ENCODE measurements at regions not wholly inside any gene's neighbourhood (a gene's known extent, or its start where the extent isn't known, plus 50 kb on each side); places are given as distances from the start of the nearest gene placed in this dataset.

DNA sequence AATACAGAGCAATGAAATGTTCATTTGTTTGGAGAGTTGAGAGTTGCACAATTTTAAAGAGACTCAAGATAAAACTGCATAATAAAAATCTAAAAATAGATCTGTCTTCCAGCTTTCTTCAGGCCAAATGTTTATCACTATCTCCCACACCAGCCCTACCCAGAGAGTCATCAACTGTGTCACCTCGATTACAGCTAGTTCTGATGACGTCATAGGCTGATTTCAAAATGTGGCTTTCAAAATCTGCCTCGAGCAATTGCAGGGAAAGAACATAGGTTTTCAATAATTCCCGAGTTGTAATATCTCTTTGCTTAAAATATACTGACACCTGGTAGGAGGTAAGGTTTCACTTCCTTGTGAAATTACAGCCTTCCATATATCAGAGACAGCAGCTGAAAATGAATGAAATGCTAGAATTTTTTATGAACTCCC lies 677.6 kb upstream of the ID2 start:
- Mint-ChIP-seq H3K4me1 (ENCODE audit: low read depth) (peaks cover 8% of the 10 kb centered on the region), H3K27me3 (no peaks in the 10 kb centered on the region), H3K27ac (no peak overlapping the region), H3K4me3 (no peak overlapping the region), H3K9me3 (no peaks in the 10 kb centered on the region), H3K36me3 (ENCODE audit: low read depth) (no peaks in the 10 kb centered on the region)
- no peak for DNase-seq

DNA sequence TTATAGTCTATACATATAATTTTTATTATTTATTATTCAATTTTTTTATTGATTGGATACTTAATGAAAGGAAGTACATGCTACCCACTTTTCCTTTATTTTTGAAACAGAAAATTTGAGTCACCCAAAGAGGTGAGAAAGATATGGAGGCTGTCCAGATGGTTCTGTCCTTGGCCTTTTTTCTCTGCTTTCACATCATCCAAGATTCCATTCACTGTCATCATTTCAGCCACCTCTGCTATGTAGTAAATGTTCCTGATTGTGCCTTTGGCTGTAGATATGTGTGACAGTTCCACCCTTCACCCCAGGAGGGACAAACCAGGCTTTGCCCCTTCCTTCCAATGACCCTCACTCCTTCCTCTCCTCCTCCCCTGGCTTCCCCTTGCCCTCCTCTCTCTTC lies 675.7 kb upstream of the ID2 start:
- DNase-seq = no peak
- H3K36me3 Mint-ChIP-seq (ENCODE audit: low read depth) = no peaks in the 10 kb centered on the region
- H3K4me3 Mint-ChIP-seq = no peak overlapping the region
- peaks cover 8% of the 10 kb centered on the region for H3K4me1 Mint-ChIP-seq (ENCODE audit: low read depth)
- no peaks in the 10 kb centered on the region for H3K27me3 Mint-ChIP-seq
- no peak overlapping the region for H3K27ac Mint-ChIP-seq
- no peaks in the 10 kb centered on the region for H3K9me3 Mint-ChIP-seq

DNA sequence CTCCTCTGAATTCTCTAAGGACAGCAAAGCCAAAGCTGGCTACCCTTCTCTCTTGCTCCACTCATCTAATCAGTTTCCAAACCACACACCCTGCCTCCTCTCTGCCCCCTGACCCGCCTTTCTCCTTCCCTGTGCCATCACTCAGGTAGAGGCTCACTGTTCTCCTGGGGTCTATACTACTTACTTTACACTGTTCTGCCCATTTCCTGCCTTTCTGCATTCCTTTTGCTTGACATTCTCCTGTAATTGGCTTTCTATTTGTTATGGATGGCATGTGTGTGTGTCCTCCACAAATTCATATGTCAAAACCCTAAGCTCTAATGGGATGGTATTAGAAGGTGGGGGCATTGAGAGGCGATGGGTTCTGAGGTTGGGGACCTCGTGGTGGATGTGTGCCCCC lies 675.2 kb upstream of the ID2 start:
- H3K9me3 Mint-ChIP-seq = no peaks in the 10 kb centered on the region
- H3K27me3 Mint-ChIP-seq = no peaks in the 10 kb centered on the region
- no peak overlapping the region for H3K27ac Mint-ChIP-seq
- H3K4me1 Mint-ChIP-seq (ENCODE audit: low read depth) = peaks cover 8% of the 10 kb centered on the region
- no peaks in the 10 kb centered on the region for H3K36me3 Mint-ChIP-seq (ENCODE audit: low read depth)
- no peak overlapping the region for H3K4me3 Mint-ChIP-seq
- DNase-seq = no peak

DNA sequence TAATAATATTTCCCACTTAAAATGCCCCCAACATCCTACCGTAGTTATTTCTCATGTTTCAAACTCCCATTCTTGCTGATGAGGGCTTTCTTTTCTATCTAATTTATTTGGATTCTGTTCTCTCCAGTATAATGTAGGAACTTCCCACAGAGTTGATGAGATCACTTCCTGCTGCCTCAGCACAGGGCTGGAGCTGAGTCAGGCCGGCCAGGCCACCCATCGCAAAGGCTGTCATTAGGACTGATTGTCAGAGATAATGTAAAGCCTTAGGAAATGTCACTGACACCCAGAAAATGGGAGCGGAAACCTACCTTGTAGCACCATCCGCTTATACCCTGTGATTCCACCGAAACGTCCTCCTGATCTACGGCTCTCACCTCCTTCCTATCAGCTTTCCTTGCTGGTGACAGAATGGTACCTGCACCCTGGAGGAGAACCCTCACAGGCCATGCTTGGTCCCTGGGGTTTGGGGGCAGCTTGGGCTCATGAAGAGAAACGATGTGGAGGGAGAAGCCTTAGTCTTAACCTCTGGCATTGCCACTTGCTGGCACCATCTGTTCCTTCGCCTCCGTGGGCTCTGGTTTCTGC lies 672.8 kb upstream of the ID2 start:
- no peaks in the 10 kb centered on the region for H3K36me3 Mint-ChIP-seq (ENCODE audit: low read depth)
- H3K27ac Mint-ChIP-seq = no peak overlapping the region
- peaks cover 7% of the 10 kb centered on the region for H3K4me1 Mint-ChIP-seq (ENCODE audit: low read depth)
- H3K9me3 Mint-ChIP-seq = no peaks in the 10 kb centered on the region
- no peaks in the 10 kb centered on the region for H3K27me3 Mint-ChIP-seq
- no peak overlapping the region for H3K4me3 Mint-ChIP-seq
- no peak for DNase-seq

DNA sequence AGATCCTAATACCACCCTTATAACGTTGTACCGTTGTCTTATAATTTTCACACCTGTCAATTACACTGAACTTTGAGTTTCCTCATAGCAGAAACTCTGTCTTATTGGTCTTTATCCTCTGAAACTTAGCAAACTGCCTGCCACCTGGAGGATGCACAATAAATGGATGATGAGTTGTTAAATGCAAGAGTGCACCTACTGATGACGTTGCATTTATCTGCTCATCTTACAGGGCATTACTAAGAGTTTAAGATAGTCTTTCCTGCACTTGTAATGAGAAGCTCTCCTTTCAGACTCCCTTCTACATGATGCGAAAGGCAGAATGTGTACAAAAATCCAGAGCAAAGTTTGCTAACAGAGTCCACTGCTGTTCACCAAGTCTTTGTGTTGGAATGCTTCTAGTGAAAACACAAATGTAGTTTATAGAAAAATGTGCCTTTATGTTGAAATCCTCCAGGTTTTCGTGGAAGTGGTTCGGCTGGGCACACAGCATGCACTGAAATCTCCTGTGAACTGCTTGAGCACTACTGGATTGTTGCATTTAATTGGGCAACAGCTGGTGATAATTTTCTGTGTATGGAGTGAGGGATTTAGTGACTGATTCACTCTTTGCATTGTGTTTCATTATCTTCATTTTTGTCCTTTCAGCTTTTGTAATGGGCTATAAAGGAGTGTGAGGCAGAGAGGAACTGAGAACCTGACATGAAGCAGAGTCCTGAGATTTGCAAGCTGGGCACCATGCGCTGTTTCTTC lies 665.8 kb upstream of the ID2 start:
- no peaks in the 10 kb centered on the region for H3K4me1 Mint-ChIP-seq (ENCODE audit: low read depth)
- no peak for DNase-seq
- no peak overlapping the region for H3K4me3 Mint-ChIP-seq
- H3K27me3 Mint-ChIP-seq = no peaks in the 10 kb centered on the region
- no peaks in the 10 kb centered on the region for H3K36me3 Mint-ChIP-seq (ENCODE audit: low read depth)
- H3K9me3 Mint-ChIP-seq = no peaks in the 10 kb centered on the region
- H3K27ac Mint-ChIP-seq = no peak overlapping the region

DNA sequence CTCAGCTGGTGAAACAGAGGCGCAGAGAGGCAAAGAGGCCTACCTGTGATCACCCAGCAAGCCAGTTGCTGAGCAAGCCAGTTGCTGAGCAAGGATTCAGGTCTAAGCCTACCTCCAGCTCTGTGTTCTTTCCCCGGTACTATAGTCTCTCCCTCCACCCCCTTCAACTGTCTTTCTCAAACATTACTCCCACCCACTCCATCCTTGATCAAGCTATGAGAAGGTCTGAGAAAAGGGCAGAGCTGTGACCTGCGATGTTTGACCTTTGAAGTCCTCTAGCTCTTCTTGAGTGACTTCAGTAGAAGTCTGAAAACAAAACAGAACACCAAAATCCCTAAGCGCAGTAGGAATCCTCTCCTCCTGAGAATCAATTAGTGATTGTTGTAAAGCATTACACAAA lies 665.2 kb upstream of the ID2 start:
- Mint-ChIP-seq H3K36me3 (ENCODE audit: low read depth) (no peaks in the 10 kb centered on the region), H3K27me3 (no peaks in the 10 kb centered on the region), H3K4me3 (no peak overlapping the region), H3K27ac (no peak overlapping the region), H3K4me1 (ENCODE audit: low read depth) (no peaks in the 10 kb centered on the region), H3K9me3 (no peaks in the 10 kb centered on the region)
- DNase-seq = no peak

DNA sequence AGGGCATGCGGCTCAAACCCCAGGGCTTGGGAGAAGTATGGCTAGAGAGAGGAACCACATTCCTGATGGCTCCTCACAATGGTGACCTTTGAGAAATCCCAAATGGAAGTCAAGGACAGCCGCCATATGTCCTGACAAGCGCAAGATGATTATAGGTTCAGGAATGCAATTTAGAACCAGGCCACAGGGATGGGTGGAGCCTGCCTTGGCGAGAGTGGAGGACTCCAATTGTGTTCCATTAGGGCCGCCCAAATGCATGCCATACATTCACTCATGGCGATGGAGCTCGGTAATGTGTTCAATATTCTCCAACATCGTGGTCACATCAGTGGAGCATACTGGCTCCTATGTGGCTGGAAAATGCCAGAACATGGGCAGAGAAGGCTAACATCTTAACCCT lies 662.9 kb upstream of the ID2 start:
- Mint-ChIP-seq H3K9me3 (no peaks in the 10 kb centered on the region), H3K36me3 (ENCODE audit: low read depth) (no peaks in the 10 kb centered on the region), H3K27ac (no peak overlapping the region), H3K4me3 (no peak overlapping the region), H3K27me3 (peaks cover 2% of the 10 kb centered on the region), H3K4me1 (ENCODE audit: low read depth) (peaks cover 10% of the 10 kb centered on the region)
- no peak for DNase-seq

DNA sequence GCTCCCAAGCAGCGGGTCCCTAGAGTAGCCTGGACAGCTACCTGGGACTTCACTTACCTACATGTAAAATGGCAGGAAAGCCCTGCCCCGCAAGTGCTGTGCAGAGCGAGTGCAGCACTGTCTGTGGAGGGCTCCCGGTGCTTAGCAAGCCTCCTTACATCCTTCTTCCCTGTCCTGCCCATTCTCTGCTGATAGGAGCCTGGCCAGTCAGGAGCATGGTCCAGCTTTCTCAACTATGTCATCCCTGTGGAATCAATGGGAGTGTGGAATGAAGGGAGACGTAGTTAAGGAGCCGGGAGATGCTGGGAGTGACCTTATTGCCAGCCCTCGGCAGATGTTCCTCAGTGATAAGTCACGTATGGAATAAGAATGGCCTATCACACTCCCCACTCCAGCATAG lies 661.9 kb upstream of the ID2 start:
- Mint-ChIP-seq H3K9me3 (no peaks in the 10 kb centered on the region), H3K4me3 (no peak overlapping the region), H3K36me3 (ENCODE audit: low read depth) (no peaks in the 10 kb centered on the region), H3K4me1 (ENCODE audit: low read depth) (peaks cover 10% of the 10 kb centered on the region), H3K27me3 (peaks cover 4% of the 10 kb centered on the region), H3K27ac (no peak overlapping the region)
- no peak for DNase-seq

DNA sequence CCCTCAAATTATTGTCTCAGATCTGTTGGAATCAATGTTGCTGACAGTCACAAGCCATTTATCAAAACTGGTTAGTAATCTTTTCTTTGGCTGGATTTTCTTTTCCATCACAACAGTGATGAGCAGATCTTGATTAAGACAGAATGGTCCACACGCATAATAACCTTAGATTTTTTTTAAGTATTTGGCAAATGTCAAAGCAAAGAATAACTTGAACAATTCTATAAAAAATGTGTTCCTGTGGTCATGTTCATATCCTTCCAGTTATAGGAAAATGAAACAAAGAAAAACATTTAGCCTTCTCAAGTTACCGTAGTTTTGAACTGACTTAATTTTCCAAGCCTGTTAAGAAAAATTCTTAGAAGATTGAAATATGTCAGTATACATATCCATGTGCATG lies 659.9 kb upstream of the ID2 start:
- DNase-seq = no peak
- Mint-ChIP-seq H3K4me3 (no peak overlapping the region), H3K27me3 (peaks cover 4% of the 10 kb centered on the region), H3K36me3 (ENCODE audit: low read depth) (no peaks in the 10 kb centered on the region), H3K27ac (no peak overlapping the region), H3K9me3 (no peaks in the 10 kb centered on the region), H3K4me1 (ENCODE audit: low read depth) (peaks cover 10% of the 10 kb centered on the region)

DNA sequence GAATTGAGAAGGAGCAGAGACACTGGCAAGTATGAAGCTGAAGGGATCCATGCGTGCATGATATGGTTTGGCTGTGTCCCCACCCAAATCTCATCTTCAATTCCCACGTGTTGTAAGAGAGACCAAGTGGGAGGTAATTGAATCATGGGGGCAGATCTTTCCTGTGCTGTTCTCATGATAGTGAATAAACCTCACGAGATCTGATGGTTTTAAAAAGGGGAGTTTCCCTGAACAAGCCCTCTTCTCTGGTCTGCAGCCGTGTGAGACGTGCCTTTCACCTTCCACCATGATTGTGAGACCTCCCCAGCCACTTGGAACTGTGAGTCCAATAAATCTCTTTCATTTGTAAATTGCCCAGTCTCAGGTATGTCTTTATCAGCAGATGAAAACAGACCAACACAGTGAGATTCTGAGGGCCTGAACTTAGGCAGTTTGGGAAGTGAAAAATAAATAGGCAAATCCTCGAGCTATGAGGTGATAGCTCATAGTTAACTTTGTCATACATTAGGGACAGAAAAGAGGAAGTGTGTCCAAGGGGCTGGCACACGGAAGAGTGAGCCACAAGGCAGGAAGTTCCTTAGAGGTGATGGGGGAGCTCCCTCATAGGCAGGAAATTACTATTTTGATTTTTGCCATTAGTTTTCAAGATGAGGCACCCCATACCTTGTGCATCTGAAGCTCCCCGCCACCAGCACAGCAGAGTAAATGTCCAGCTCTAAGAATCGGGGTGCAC lies 658.8 kb upstream of the ID2 start:
- Mint-ChIP-seq H3K36me3 (ENCODE audit: low read depth) (no peaks in the 10 kb centered on the region), H3K27me3 (peaks cover 4% of the 10 kb centered on the region), H3K4me3 (no peak overlapping the region), H3K4me1 (ENCODE audit: low read depth) (peaks cover 10% of the 10 kb centered on the region), H3K9me3 (no peaks in the 10 kb centered on the region), H3K27ac (no peak overlapping the region)
- no peak for DNase-seq

DNA sequence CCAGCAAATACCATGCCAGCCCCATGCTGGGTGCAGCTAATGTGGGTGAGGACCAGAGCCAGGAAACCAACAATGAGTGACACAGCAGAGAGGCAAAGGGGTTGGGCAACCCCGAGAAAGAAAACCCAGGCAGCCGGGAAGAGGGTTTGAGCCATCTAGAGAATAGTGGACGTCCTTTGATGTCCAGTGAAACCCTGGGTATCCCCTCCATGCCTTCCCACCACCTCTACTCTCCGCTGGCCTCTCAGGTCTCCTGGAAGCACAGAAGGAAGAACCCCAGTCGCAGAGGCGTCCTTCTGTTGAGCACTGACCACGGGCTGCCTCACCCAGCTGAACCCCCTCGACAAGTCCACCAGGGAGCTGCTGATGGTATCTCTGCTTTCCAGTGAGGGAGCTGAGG lies 657.4 kb upstream of the ID2 start:
- DNase-seq = no peak
- Mint-ChIP-seq H3K4me1 (ENCODE audit: low read depth) (peaks cover 10% of the 10 kb centered on the region), H3K36me3 (ENCODE audit: low read depth) (no peaks in the 10 kb centered on the region), H3K9me3 (no peaks in the 10 kb centered on the region), H3K27me3 (peaks cover 4% of the 10 kb centered on the region), H3K4me3 (no peak overlapping the region), H3K27ac (no peak overlapping the region)

DNA sequence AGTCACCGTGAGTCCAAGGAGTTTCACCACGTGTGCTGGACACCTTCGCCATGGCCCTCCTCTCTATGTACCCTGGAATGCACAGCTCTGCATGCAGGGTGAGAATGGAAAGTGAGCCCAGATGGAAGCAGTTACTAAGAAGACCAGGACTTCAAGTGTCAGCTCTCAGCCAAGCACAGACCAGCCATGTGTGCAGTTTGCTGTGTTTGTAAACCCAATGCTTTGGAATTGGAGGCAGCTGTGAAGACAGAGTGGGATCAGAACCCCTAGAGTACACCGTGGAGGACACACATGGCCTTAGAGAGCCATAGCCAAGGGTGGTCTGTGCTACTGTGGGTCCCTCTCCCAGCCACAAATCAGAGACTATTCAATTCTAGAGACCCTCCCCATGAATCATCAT lies 655.5 kb upstream of the ID2 start:
- peaks cover 16% of the 10 kb centered on the region for H3K4me1 Mint-ChIP-seq (ENCODE audit: low read depth)
- H3K36me3 Mint-ChIP-seq (ENCODE audit: low read depth) = no peaks in the 10 kb centered on the region

DNA sequence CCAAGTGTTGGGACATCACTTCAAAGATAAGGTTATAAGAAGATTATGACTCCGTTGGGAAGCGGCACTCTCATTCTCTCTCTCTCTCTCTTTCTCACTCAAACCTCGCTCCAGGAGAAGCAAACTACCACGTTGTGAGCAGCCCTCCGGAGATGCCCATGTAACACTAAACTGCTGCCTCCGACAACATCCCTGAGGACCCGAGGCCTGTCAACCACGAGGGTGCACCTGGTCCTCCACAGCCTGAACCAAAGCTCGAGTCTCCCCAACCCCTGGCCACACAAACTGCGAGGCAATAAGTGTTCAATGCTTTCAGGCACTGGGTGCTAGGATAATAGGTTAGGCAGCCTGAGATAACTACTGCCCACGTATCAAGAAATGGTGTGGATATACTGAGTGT lies 654.5 kb upstream of the ID2 start:
- H3K4me1 Mint-ChIP-seq (ENCODE audit: low read depth) = peaks cover 16% of the 10 kb centered on the region
- H3K9me3 Mint-ChIP-seq = no peaks in the 10 kb centered on the region
- no peak overlapping the region for H3K4me3 Mint-ChIP-seq
- no peak for DNase-seq
- H3K27me3 Mint-ChIP-seq = peaks cover 4% of the 10 kb centered on the region
- H3K27ac Mint-ChIP-seq = no peak overlapping the region
- no peaks in the 10 kb centered on the region for H3K36me3 Mint-ChIP-seq (ENCODE audit: low read depth)

More for the DNA sequence above, 655.5 kb upstream of the ID2 start:
- Mint-ChIP-seq H3K27ac (no peak overlapping the region), H3K4me3 (no peak overlapping the region), H3K9me3 (no peaks in the 10 kb centered on the region), H3K27me3 (peaks cover 4% of the 10 kb centered on the region)
- no peak for DNase-seq

DNA sequence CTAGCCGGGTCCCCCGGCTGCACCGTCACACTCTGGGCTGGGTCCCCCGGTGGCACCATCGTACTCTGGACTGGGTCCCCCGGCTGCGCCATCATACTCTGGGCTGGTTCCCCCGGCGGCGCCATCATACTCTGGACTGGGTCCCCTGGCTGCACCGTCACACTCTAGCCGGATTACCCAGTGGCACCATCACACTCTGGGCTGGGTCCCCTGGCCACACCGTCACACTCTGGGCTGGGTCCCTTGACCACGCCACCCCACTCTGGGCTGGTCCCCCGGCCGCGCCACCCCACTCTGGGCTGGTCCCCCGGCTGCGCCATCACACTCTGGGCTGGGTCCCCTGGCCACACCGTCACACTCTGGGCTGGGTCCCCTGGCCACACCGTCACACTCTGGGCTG lies 653.8 kb upstream of the ID2 start:
- peaks cover 14% of the 10 kb centered on the region for H3K4me1 Mint-ChIP-seq (ENCODE audit: low read depth)
- no peaks in the 10 kb centered on the region for H3K9me3 Mint-ChIP-seq
- H3K4me3 Mint-ChIP-seq = no peak overlapping the region
- no peak overlapping the region for H3K27ac Mint-ChIP-seq
- no peak for DNase-seq
- H3K36me3 Mint-ChIP-seq (ENCODE audit: low read depth) = no peaks in the 10 kb centered on the region
- peaks cover 4% of the 10 kb centered on the region for H3K27me3 Mint-ChIP-seq

DNA sequence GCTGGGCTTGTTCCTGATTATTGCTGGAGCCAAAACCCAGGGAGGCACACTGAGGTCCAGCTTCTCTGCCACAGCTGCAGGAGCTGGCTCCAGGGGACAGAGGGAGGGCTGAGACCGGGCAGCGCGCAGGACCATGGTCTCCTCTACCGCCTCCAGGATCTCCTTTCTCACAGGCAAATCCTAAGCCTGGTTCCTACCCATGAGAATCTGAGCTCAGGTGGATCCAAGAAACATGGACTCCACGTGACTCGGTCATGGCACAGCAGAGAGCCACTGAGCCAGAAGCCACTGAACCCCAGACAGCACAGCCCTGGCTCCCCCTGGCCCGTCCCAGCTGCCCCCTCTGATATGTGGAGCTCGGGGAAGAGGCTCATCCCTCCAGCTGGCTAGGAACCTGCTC lies 653.4 kb upstream of the ID2 start:
- H3K27ac Mint-ChIP-seq = no peak overlapping the region
- H3K4me3 Mint-ChIP-seq = no peak overlapping the region
- peaks cover 10% of the 10 kb centered on the region for H3K4me1 Mint-ChIP-seq (ENCODE audit: low read depth)
- no peak for DNase-seq
- no peaks in the 10 kb centered on the region for H3K9me3 Mint-ChIP-seq
- H3K36me3 Mint-ChIP-seq (ENCODE audit: low read depth) = no peaks in the 10 kb centered on the region
- H3K27me3 Mint-ChIP-seq = peaks cover 4% of the 10 kb centered on the region

Measured in activated T-cell treated with anti-CD3 and anti-CD28 coated beads, Interleukin-2, amount 50 U/mL, for 24 hours (primary cell).